Progenitor cell of endocrine pancreas (in vitro differentiated cells): ENCODE measurements at regions not wholly inside any gene's neighbourhood (a gene's known extent, or its start where the extent isn't known, plus 50 kb on each side); places are given as distances from the start of the nearest gene placed in this dataset.
A peak's percentile ranks its signal among the peaks of the same experiment; 100 is the strongest.

Experiments used
- DNase-seq: peaks from one replicate; pipeline ENCODE4 v3.0.0; 2021; ENCODE audit warnings: low spot score; ENCODE audit not compliant: unreplicated experiment
- H3K27ac Mint-ChIP-seq: 2 replicates; pipeline ENCODE4 v1.8.0; 2021; ENCODE audit warnings: mild to moderate bottlenecking, moderate library complexity, mixed read lengths
- H3K27me3 Mint-ChIP-seq: 2 replicates; pipeline ENCODE4 v1.8.0; 2021; ENCODE audit warnings: mixed read lengths
- H3K36me3 Mint-ChIP-seq: 2 replicates; pipeline ENCODE4 v1.8.0; 2022; ENCODE audit warnings: mixed read lengths; ENCODE audit not compliant: insufficient read depth
- H3K4me1 Mint-ChIP-seq: 2 replicates; pipeline ENCODE4 v1.8.0; 2021; ENCODE audit warnings: low read depth, mixed read lengths
- H3K4me3 Mint-ChIP-seq: 2 replicates; pipeline ENCODE4 v1.8.0; 2021; ENCODE audit warnings: low read depth, mild to moderate bottlenecking, moderate library complexity, mixed read lengths
- H3K9me3 Mint-ChIP-seq: 2 replicates; pipeline ENCODE4 v1.8.0; 2021; ENCODE audit warnings: low read depth, mixed read lengths
- CTCF ChIP-seq: fragments of 200-600 bp; sonication (generic); IDR thresholded peaks from one replicate; pipeline ENCODE4 v1.5.0; 2021; ENCODE audit warnings: antibody characterized with exemption, mild to moderate bottlenecking; ENCODE audit not compliant: unreplicated experiment

- H3K4me1 Mint-ChIP-seq = peaks cover 6% of the 10 kb centered on the region
- no peak for DNase-seq
- no peak for TF ChIP-seq CTCF
- no peak overlapping the region for H3K4me3 Mint-ChIP-seq
- H3K9me3 Mint-ChIP-seq = peaks cover 8% of the 10 kb centered on the region
- H3K36me3 Mint-ChIP-seq = no peaks in the 10 kb centered on the region
- H3K27me3 Mint-ChIP-seq = no peaks in the 10 kb centered on the region
- no peak overlapping the region for H3K27ac Mint-ChIP-seq
Observed at GRCh38 chr14:81938341-81938740, 404.7 kb upstream of the SEL1L start.

GRCh38 chr14:81940651-81941050 lies 407.0 kb upstream of the SEL1L start:
- no peaks in the 10 kb centered on the region for H3K36me3 Mint-ChIP-seq
- peaks cover 8% of the 10 kb centered on the region for H3K9me3 Mint-ChIP-seq
- no peak overlapping the region for H3K4me3 Mint-ChIP-seq
- H3K27ac Mint-ChIP-seq = no peak overlapping the region
- DNase-seq = no peak
- H3K4me1 Mint-ChIP-seq = peaks cover 6% of the 10 kb centered on the region
- no peak for TF ChIP-seq CTCF
- no peaks in the 10 kb centered on the region for H3K27me3 Mint-ChIP-seq

- no peak overlapping the region for H3K27ac Mint-ChIP-seq
- H3K27me3 Mint-ChIP-seq = no peaks in the 10 kb centered on the region
- peaks cover 8% of the 10 kb centered on the region for H3K9me3 Mint-ChIP-seq
- no peak overlapping the region for H3K4me3 Mint-ChIP-seq
- TF ChIP-seq CTCF = no peak
- DNase-seq = no peak
- peaks cover 6% of the 10 kb centered on the region for H3K4me1 Mint-ChIP-seq
- no peaks in the 10 kb centered on the region for H3K36me3 Mint-ChIP-seq
Observed at GRCh38 chr14:81942071-81942470, 408.4 kb upstream of the SEL1L start.

GRCh38 chr14:81946375-81946774 lies 412.7 kb upstream of the SEL1L start:
- no peaks in the 10 kb centered on the region for H3K9me3 Mint-ChIP-seq

GRCh38 chr14:81946834-81947798 lies 413.5 kb upstream of the SEL1L start:
- Mint-ChIP-seq H3K9me3 (no peaks in the 10 kb centered on the region), H3K27ac (peak overlapping the region; percentile 82), H3K36me3 (no peaks in the 10 kb centered on the region), H3K27me3 (no peaks in the 10 kb centered on the region), H3K4me1 (peaks cover 11% of the 10 kb centered on the region), H3K4me3 (peak overlapping the region; percentile 7)
- no peak for TF ChIP-seq CTCF
- DNase-seq = no peak

More at GRCh38 chr14:81946375-81946774, 412.7 kb upstream of the SEL1L start:
- TF ChIP-seq CTCF = no peak
- H3K27me3 Mint-ChIP-seq = no peaks in the 10 kb centered on the region
- no peak for DNase-seq
- no peaks in the 10 kb centered on the region for H3K36me3 Mint-ChIP-seq
- H3K4me1 Mint-ChIP-seq = peaks cover 11% of the 10 kb centered on the region
- H3K27ac Mint-ChIP-seq = no peak overlapping the region
- H3K4me3 Mint-ChIP-seq = no peak overlapping the region
